ENCODE measurements at regions not wholly inside any gene's neighbourhood (a gene's known extent, or its start where the extent isn't known, plus 50 kb on each side); places are given as distances from the start of the nearest gene placed in this dataset.

- H3K27ac Mint-ChIP-seq, result no peak overlapping the region
- no peak overlapping the region for H3K4me3 Mint-ChIP-seq
- no peaks in the 10 kb centered on the region for H3K36me3 Mint-ChIP-seq (ENCODE audit: low read depth)
- no peaks in the 10 kb centered on the region for H3K9me3 Mint-ChIP-seq
- H3K4me1 Mint-ChIP-seq, result no peaks in the 10 kb centered on the region
- no peak for ATAC-seq (replicated peaks)
- peaks cover 3% of the 10 kb centered on the region for H3K27me3 Mint-ChIP-seq
Measured at GRCh38 chr5:35464757-35465156, 152.9 kb upstream of the SPEF2 start.

GRCh38 chr5:35461530-35461929 is 156.1 kb upstream of the SPEF2 start:
- Mint-ChIP-seq H3K4me1 (no peaks in the 10 kb centered on the region), H3K9me3 (no peaks in the 10 kb centered on the region), H3K4me3 (no peak overlapping the region), H3K27ac (no peak overlapping the region), H3K36me3 (ENCODE audit: low read depth) (no peaks in the 10 kb centered on the region), H3K27me3 (peaks cover 3% of the 10 kb centered on the region)
- no peak for ATAC-seq (replicated peaks)

- Mint-ChIP-seq H3K27me3 (peaks cover 3% of the 10 kb centered on the region), H3K27ac (no peak overlapping the region), H3K9me3 (no peaks in the 10 kb centered on the region), H3K4me1 (no peaks in the 10 kb centered on the region), H3K36me3 (ENCODE audit: low read depth) (no peaks in the 10 kb centered on the region), H3K4me3 (no peak overlapping the region)
- ATAC-seq (replicated peaks), result no peak
Measured at GRCh38 chr5:35458824-35459207, 158.8 kb upstream of the SPEF2 start.

GRCh38 chr5:35457912-35458823 is 159.5 kb upstream of the SPEF2 start:
- H3K4me1 Mint-ChIP-seq, result no peaks in the 10 kb centered on the region
- no peaks in the 10 kb centered on the region for H3K36me3 Mint-ChIP-seq (ENCODE audit: low read depth)
- peaks cover 3% of the 10 kb centered on the region for H3K27me3 Mint-ChIP-seq
- H3K4me3 Mint-ChIP-seq, result no peak overlapping the region
- no peak for ATAC-seq (replicated peaks)
- no peak overlapping the region for H3K27ac Mint-ChIP-seq
- H3K9me3 Mint-ChIP-seq, result no peaks in the 10 kb centered on the region

- Mint-ChIP-seq H3K4me1 (no peaks in the 10 kb centered on the region), H3K36me3 (ENCODE audit: low read depth) (no peaks in the 10 kb centered on the region), H3K27me3 (peaks cover 3% of the 10 kb centered on the region), H3K27ac (no peak overlapping the region), H3K9me3 (no peaks in the 10 kb centered on the region), H3K4me3 (no peak overlapping the region)
- no peak for ATAC-seq (replicated peaks)
Measured at GRCh38 chr5:35456506-35456905, 161.2 kb upstream of the SPEF2 start.

GRCh38 chr5:35454011-35454525 is 163.6 kb upstream of the SPEF2 start:
- Mint-ChIP-seq H3K4me3 (no peak overlapping the region), H3K9me3 (peaks cover 4% of the 10 kb centered on the region), H3K27me3 (no peaks in the 10 kb centered on the region), H3K27ac (no peak overlapping the region), H3K4me1 (no peaks in the 10 kb centered on the region), H3K36me3 (ENCODE audit: low read depth) (no peaks in the 10 kb centered on the region)
- no peak for ATAC-seq (replicated peaks)

- Mint-ChIP-seq H3K27me3 (peaks cover 36% of the 10 kb centered on the region), H3K4me1 (no peaks in the 10 kb centered on the region), H3K4me3 (no peak overlapping the region), H3K27ac (no peak overlapping the region), H3K36me3 (ENCODE audit: low read depth) (no peaks in the 10 kb centered on the region), H3K9me3 (peaks cover 7% of the 10 kb centered on the region)
- ATAC-seq (replicated peaks), result no peak
Measured at GRCh38 chr5:35443803-35444595, 173.7 kb upstream of the SPEF2 start.

GRCh38 chr5:35442885-35443639 is 174.6 kb upstream of the SPEF2 start:
- Mint-ChIP-seq H3K27me3 (peaks cover 42% of the 10 kb centered on the region), H3K27ac (no peak overlapping the region), H3K4me1 (peaks cover 6% of the 10 kb centered on the region), H3K9me3 (peaks cover 3% of the 10 kb centered on the region), H3K36me3 (ENCODE audit: low read depth) (no peaks in the 10 kb centered on the region), H3K4me3 (no peak overlapping the region)
- ATAC-seq (replicated peaks), result no peak

GRCh38 chr5:35440409-35440808 is 177.3 kb upstream of the SPEF2 start:
- Mint-ChIP-seq H3K27ac (no peak overlapping the region), H3K4me1 (peaks cover 6% of the 10 kb centered on the region), H3K36me3 (ENCODE audit: low read depth) (no peaks in the 10 kb centered on the region), H3K9me3 (peaks cover 3% of the 10 kb centered on the region), H3K27me3 (peaks cover 49% of the 10 kb centered on the region), H3K4me3 (no peak overlapping the region)
- ATAC-seq (replicated peaks), result no peak

GRCh38 chr5:35438786-35439185 is 178.9 kb upstream of the SPEF2 start:
- H3K27me3 Mint-ChIP-seq, result peaks cover 52% of the 10 kb centered on the region
- peak; percentile 16 for ATAC-seq (replicated peaks)
- no peaks in the 10 kb centered on the region for H3K36me3 Mint-ChIP-seq (ENCODE audit: low read depth)
- no peak overlapping the region for H3K27ac Mint-ChIP-seq
- no peaks in the 10 kb centered on the region for H3K9me3 Mint-ChIP-seq
- no peak overlapping the region for H3K4me3 Mint-ChIP-seq
- H3K4me1 Mint-ChIP-seq, result peaks cover 6% of the 10 kb centered on the region

GRCh38 chr5:35438288-35438687 is 179.4 kb upstream of the SPEF2 start:
- H3K4me3 Mint-ChIP-seq, result no peak overlapping the region

GRCh38 chr5:35436400-35437057 is 181.1 kb upstream of the SPEF2 start:
- H3K4me3 Mint-ChIP-seq, result no peak overlapping the region
- no peaks in the 10 kb centered on the region for H3K36me3 Mint-ChIP-seq (ENCODE audit: low read depth)
- H3K27me3 Mint-ChIP-seq, result peaks cover 52% of the 10 kb centered on the region
- H3K4me1 Mint-ChIP-seq, result peaks cover 6% of the 10 kb centered on the region
- ATAC-seq (replicated peaks), result no peak
- no peak overlapping the region for H3K27ac Mint-ChIP-seq
- H3K9me3 Mint-ChIP-seq, result no peaks in the 10 kb centered on the region

More at GRCh38 chr5:35438288-35438687, 179.4 kb upstream of the SPEF2 start:
- ATAC-seq (replicated peaks), result no peak
- Mint-ChIP-seq H3K9me3 (no peaks in the 10 kb centered on the region), H3K36me3 (ENCODE audit: low read depth) (no peaks in the 10 kb centered on the region), H3K4me1 (peaks cover 6% of the 10 kb centered on the region), H3K27me3 (peaks cover 53% of the 10 kb centered on the region), H3K27ac (no peak overlapping the region)

GRCh38 chr5:35430381-35431162 is 187.1 kb upstream of the SPEF2 start:
- Mint-ChIP-seq H3K4me1 (no peaks in the 10 kb centered on the region), H3K4me3 (no peak overlapping the region), H3K27me3 (peaks cover 26% of the 10 kb centered on the region), H3K9me3 (no peaks in the 10 kb centered on the region), H3K36me3 (ENCODE audit: low read depth) (no peaks in the 10 kb centered on the region), H3K27ac (no peak overlapping the region)
- no peak for ATAC-seq (replicated peaks)
